HUES64 (cell line): ENCODE measurements at regions not wholly inside any gene's neighbourhood (a gene's known extent, or its start where the extent isn't known, plus 50 kb on each side); places are given as distances from the start of the nearest gene placed in this dataset.

Experiments used
- H3K27ac ChIP-seq: 2 replicates; pipeline ENCODE4 v1.7.0; 2013; ENCODE audit warnings: low read depth, low read length, inconsistent platforms
- H3K27me3 ChIP-seq: 2 replicates; pipeline ENCODE4 v1.6.1; 2013; ENCODE audit warnings: mild to moderate bottlenecking, low read length; ENCODE audit not compliant: insufficient read depth
- H3K36me3 ChIP-seq: 2 replicates; pipeline ENCODE4 v1.6.1; 2013; ENCODE audit warnings: mild to moderate bottlenecking, low read length; ENCODE audit not compliant: insufficient read depth
- H3K4me1 ChIP-seq: 2 replicates; pipeline ENCODE4 v1.6.1; 2013; ENCODE audit warnings: mild to moderate bottlenecking, low read length, moderate library complexity; ENCODE audit not compliant: insufficient read depth
- H3K4me3 ChIP-seq: 2 replicates; pipeline ENCODE4 v1.5.1; 2013; ENCODE audit warnings: mild to moderate bottlenecking, low read length, moderate library complexity
- H3K9ac ChIP-seq: 2 replicates; pipeline ENCODE4 v1.6.1; 2013; ENCODE audit warnings: mild to moderate bottlenecking, low read depth, low read length
- H3K9me3 ChIP-seq: 2 replicates; pipeline ENCODE4 v1.6.1; 2013; ENCODE audit warnings: low read depth, low read length; ENCODE audit not compliant: insufficient read depth
- WGBS: fragments of 150-250, 120-280 bp; methylation state at CpG from one replicate; pipeline ENCODE4 v1.1.7; 2013; ENCODE audit warnings: missing lambda C conversion rate; 5-methylcytosine and 5-hydroxymethylcytosine counted together

DNA sequence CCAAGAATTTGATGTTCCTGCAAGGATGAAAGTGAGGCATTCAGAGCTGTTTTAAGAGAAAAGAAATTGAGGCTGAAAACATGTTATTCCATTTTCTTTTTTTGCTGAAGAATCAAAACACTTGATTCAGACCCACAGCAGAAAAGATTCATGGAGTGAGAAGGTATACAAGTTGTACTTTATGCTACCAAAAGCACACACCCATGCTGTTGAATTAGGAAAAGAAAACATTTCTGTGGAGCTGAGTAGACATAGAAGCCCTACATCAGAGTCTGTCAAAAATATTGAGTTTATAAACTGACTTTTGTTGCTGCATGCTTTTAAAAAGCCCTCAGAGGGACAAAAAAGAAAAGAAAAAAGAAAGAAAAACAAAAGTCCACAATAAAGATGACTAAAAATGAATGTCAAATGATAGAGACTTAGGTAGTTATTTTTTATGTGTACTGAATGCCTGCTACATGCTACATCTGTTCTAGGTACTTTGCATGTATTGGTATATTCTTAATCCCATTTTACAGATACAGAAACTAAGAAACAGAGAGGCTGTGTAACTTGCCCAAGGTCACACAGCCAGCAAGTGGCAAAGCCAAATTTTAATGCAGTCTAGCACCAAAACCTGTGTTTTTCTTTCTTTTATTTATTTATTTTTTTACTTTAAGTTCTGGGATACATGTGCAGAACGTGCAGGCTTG is 71.7 kb upstream of the PALS2 start:
- peaks cover 31% of the 10 kb centered on the region for H3K4me1 ChIP-seq
- 86% methylated on average over 1 of the region's 1 CpG for WGBS
- H3K27ac ChIP-seq: no peak overlapping the region
- H3K27me3 ChIP-seq: no peaks in the 10 kb centered on the region
- H3K9me3 ChIP-seq: no peaks in the 10 kb centered on the region
- no peak overlapping the region for H3K9ac ChIP-seq
- no peaks in the 10 kb centered on the region for H3K36me3 ChIP-seq
- H3K4me3 ChIP-seq: no peak overlapping the region

DNA sequence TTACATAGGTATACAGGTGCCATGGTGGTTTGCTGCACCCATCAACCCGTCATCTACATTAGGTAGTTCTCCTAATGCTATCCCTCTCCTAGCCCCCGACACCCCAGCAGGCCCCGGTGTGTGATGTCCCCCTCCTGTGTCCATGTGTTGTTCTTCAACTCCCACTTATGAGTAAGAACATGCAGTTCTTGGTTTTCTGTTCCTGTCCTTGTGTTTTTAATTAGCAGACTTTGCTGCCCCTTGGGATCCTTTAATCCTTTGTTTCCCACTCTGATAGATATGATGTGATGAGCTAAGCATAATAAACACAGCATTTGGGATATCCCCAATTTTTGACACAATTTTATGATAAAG is 71.1 kb upstream of the PALS2 start:
- no peaks in the 10 kb centered on the region for H3K27me3 ChIP-seq
- H3K27ac ChIP-seq: no peak overlapping the region
- no peak overlapping the region for H3K9ac ChIP-seq
- no peaks in the 10 kb centered on the region for H3K9me3 ChIP-seq
- H3K4me1 ChIP-seq: peaks cover 31% of the 10 kb centered on the region
- WGBS: 98% methylated on average over 3 of the region's 3 CpGs
- H3K4me3 ChIP-seq: no peak overlapping the region
- H3K36me3 ChIP-seq: no peaks in the 10 kb centered on the region

DNA sequence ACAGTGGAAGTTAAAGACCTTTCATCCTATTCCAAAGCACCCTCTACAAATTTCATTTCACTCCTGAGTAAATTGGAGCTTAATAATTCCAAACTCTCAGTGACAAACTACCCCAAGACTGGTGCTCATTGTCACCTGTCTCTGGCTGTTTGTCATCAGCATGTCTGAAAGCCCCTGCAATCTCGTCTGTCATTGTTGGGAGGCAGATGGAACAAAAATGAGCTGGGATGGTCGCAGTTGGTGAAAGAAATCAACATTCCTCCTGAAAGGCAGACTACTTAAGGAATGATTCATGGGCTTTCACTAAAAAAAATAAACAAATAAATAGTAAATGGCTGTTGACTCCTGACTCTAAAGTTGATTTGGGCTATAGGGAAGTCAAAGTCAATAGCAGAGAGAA is 69.7 kb upstream of the PALS2 start:
- no peaks in the 10 kb centered on the region for H3K27me3 ChIP-seq
- H3K9me3 ChIP-seq: no peaks in the 10 kb centered on the region
- no peak overlapping the region for H3K27ac ChIP-seq
- no peak overlapping the region for H3K9ac ChIP-seq
- no peak overlapping the region for H3K4me3 ChIP-seq
- H3K36me3 ChIP-seq: no peaks in the 10 kb centered on the region
- 32% methylated on average over 2 of the region's 2 CpGs for WGBS
- peaks cover 31% of the 10 kb centered on the region for H3K4me1 ChIP-seq

DNA sequence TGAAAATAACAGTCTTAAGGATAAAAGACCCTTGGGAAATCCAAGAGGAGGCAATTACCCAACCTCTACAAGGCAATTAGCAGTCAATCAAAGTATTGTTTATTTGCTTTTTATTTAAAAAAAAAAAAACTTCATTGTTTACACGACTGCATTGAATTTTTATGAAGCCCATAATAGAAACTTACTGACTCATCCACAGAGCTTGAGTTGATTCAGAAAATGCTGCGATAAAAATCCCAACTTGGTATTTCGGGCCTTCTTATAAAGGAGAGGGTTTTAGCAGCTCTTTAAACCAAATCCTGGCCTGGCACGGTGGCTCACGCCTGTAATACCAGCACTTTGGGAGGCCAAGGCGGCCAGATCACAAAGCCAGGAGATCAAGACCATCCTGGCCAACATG is 69.2 kb upstream of the PALS2 start:
- no peaks in the 10 kb centered on the region for H3K27me3 ChIP-seq
- H3K9me3 ChIP-seq: no peaks in the 10 kb centered on the region
- peaks cover 31% of the 10 kb centered on the region for H3K4me1 ChIP-seq
- H3K27ac ChIP-seq: no peak overlapping the region
- H3K4me3 ChIP-seq: no peak overlapping the region
- no peaks in the 10 kb centered on the region for H3K36me3 ChIP-seq
- no peak overlapping the region for H3K9ac ChIP-seq
- WGBS: 83% methylated on average over 6 of the region's 6 CpGs

DNA sequence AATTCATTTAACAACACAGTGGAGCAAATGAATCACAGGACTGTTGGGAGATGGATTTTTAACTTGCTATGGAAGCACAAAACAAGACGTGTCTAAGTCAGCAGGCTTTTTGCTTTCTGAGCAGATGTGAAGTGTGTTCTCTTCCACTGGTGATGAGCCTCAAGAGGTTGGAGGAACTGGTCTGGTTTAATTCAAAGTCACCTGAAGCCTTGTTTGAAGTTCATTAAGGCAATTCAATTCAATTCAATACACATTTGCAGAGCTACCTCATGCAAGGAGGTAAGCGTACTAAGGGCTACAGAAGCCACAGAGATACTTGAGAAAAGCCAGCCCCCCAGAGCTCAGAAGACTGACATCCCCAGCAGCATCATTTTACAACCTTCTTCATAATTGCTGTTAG is 68.4 kb upstream of the PALS2 start:
- Histone ChIP-seq H3K9me3 (no peaks in the 10 kb centered on the region), H3K9ac (no peak overlapping the region), H3K4me1 (peaks cover 31% of the 10 kb centered on the region), H3K27ac (no peak overlapping the region), H3K36me3 (no peaks in the 10 kb centered on the region), H3K4me3 (no peak overlapping the region), H3K27me3 (no peaks in the 10 kb centered on the region)
- 79% methylated on average over 2 of the region's 2 CpGs for WGBS

DNA sequence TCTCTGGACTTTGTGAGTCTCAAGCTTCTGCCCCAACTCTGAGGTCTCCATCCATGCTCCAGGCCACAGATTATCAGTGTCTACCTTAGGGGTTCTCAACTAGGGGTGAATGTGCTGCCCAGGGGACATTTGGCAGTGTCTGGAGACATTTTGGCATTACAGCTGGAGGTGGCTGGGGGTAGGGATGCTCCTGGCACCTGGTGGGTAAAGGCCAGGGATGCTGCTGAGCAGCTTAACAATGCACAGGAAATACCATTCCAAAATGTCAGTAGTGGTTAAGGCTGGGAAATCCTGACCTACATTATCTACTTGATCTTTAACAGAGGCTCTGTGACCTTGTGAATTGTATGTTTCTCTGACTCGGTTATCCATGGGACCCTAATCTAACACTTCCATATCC is 67.3 kb upstream of the PALS2 start:
- Histone ChIP-seq H3K27me3 (no peaks in the 10 kb centered on the region), H3K9me3 (no peaks in the 10 kb centered on the region), H3K36me3 (no peaks in the 10 kb centered on the region), H3K9ac (no peak overlapping the region), H3K4me1 (peaks cover 30% of the 10 kb centered on the region), H3K4me3 (no peak overlapping the region), H3K27ac (no peak overlapping the region)
- 82% methylated on average over 1 of the region's 1 CpG for WGBS

DNA sequence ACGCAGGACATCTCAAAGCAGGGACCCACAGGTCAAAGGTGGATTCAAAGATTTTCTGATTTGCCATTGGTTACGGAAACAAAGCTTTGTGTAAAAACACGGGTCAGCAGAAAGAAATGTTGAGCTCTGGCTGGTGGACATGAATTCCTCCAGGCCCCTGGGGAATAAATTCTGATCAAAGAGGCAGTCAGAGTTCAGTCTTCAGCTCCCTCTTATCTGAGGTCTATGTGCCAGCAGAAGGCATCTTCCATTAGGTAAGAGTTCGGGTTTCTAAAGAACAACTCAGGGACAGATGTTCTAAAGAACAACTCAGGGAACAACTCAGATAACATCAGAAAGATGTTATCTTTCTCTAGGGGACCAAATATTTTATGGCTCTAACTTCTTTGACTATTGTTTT is 64.9 kb upstream of the PALS2 start:
- Histone ChIP-seq H3K9ac (no peak overlapping the region), H3K27ac (no peak overlapping the region), H3K36me3 (no peaks in the 10 kb centered on the region), H3K27me3 (no peaks in the 10 kb centered on the region), H3K9me3 (no peaks in the 10 kb centered on the region), H3K4me1 (peaks cover 24% of the 10 kb centered on the region), H3K4me3 (no peak overlapping the region)
- WGBS: 84% methylated on average over 4 of the region's 4 CpGs

DNA sequence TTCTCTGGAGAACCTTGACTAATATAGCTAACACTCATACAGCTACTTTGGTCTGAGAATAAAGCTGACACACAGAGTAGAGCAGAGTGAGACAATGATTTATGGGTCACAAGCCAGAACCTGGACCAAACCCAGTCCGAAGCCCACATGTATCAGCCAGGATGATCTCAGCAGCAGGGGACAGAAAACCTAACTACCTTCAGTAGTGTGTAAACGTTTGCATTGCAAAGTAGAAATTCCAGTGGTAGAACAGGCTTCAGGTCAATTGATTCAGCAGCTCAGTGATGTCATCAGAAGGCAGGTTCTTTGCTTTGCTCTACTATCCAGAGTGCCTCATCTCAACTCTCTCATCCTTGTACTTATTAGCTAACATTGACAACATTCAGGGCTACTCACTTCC is 62.5 kb upstream of the PALS2 start:
- no peaks in the 10 kb centered on the region for H3K27me3 ChIP-seq
- WGBS: 75% methylated on average over 2 of the region's 2 CpGs
- peaks cover 9% of the 10 kb centered on the region for H3K4me1 ChIP-seq
- H3K4me3 ChIP-seq: no peak overlapping the region
- no peaks in the 10 kb centered on the region for H3K36me3 ChIP-seq
- no peak overlapping the region for H3K9ac ChIP-seq
- H3K27ac ChIP-seq: no peak overlapping the region
- H3K9me3 ChIP-seq: no peaks in the 10 kb centered on the region

DNA sequence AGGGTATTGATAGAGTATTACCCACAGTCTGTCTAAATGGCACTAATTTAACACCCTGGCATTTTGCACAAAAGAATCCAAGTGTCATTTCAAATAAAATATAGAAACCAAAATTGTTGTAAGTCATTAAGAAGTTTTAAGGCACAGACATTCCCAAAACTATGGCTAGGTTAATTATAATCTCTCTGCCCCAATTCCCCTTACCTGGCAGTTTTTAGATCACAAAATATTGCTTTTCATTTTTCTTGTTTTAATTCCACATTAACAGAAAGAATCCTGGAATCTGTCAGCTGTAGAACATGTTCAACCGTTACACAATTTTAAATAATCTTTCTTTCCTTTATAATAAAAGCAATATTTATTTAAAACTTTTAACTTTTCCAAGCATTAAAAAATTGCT is 56.1 kb upstream of the PALS2 start:
- no peak overlapping the region for H3K4me3 ChIP-seq
- H3K27ac ChIP-seq: no peak overlapping the region
- 0 out of 2 replicates have a peak, but pooled peaks cover 3% of the 10 kb centered on the region for H3K9me3 ChIP-seq
- peaks cover 10% of the 10 kb centered on the region for H3K4me1 ChIP-seq
- 100% methylated on average over 1 of the region's 1 CpG for WGBS
- H3K36me3 ChIP-seq: no peaks in the 10 kb centered on the region
- H3K27me3 ChIP-seq: no peaks in the 10 kb centered on the region
- no peak overlapping the region for H3K9ac ChIP-seq

DNA sequence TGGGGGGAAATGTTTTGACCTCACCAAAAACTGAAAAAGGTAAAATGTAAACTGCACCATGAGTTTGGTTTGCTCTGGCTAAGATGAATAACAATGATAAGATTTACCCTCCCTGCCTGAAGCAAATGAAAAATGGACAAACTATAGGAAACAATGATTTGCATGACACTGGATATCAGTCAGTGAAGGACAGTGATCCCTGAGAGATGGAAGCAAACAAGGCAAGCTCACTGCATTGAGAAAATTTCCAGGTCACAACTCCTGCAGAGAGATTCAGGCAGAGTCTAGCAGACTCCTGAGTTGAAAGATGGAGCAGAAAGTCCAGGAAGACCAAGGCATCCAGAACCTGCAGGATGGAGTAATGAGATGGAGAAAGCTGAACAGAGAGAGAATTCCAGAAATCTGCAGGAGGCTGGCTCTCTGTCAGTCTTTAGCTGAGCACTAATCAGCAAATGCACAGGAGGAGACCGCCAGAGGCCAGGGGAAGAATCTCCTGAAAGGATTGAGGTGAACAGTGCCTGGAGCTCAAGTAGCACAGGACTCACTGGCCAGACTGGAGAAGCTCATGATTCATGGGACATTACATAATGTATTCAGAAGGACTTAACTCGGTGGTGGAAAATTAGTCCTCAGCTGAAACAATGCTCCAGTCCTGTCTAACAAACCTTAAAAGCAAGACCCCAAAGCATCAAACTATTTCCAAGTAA is 51.2 kb upstream of the PALS2 start:
- H3K4me1 ChIP-seq: peaks cover 20% of the 10 kb centered on the region
- H3K36me3 ChIP-seq: no peaks in the 10 kb centered on the region
- no peaks in the 10 kb centered on the region for H3K9me3 ChIP-seq
- no peak overlapping the region for H3K27ac ChIP-seq
- WGBS: 33% methylated on average over 2 of the region's 2 CpGs
- H3K9ac ChIP-seq: no peak overlapping the region
- H3K4me3 ChIP-seq: no peak overlapping the region
- no peaks in the 10 kb centered on the region for H3K27me3 ChIP-seq
